ENCODE measurements at regions not wholly inside any gene's neighbourhood (a gene's known extent, or its start where the extent isn't known, plus 50 kb on each side); places are given as distances from the start of the nearest gene placed in this dataset.

DNA sequence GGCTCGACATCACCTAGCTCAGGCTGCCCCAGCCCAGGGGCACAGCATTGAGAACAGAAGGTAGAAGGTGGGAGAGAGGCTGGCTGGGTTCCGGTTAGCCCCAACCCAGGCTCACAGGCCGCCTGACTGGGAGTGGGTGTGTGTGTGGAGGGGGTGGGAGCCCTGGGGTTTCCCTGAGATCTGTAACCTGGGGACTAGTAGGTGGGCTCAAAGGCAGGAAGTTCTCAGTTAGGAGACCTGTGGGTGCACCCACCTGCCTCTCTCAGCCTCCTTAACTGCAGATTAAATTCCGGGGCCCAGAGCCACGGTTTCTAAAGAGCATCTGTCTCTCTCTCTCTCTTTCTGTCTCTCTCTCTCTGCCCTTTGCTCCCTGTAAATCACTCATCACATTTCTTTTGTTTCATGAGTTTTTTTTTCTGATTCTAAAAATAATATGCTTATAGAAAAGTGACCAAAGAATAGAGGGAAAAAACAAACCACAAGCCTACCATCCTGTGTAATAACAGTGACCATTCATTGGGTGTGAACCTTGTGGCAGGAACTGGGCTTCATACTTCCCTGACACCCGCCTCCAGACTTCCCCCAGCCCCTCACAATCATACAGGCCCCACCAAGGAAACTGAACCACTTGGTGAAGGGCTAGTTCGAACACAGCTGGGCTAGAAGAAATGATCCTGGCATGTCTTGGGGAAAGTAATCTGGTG, 83.4 kb upstream of the SMNDC1 start:
- 21% methylated on average over 7 of the region's 7 CpGs for WGBS (ENCODE audit: low lambda C conversion rate)
- BruUV-seq (replicated peaks) = no TSS peak
- H3K4me2 ChIP-seq (ENCODE audit: low read depth, low read length) = no peak overlapping the region
- TF ChIP-seq XRCC5 (optimal IDR thresholded peaks at IDR 0.05; ENCODE audit: low read length) (no peak), FLYWCH1 (CRISPR knock-in tag; IDR thresholded peaks at IDR 0.05) (no peak), SCMH1 (CRISPR knock-in tag; IDR thresholded peaks at IDR 0.05; ENCODE audit: borderline replicate concordance) (no peak), ZMYM3 (CRISPR knock-in tag; IDR thresholded peaks at IDR 0.05) (no peak), JUND (CRISPR knock-in tag; IDR thresholded peaks at IDR 0.05) (no peak), MBD4 (IDR thresholded peaks at IDR 0.05; ENCODE audit: borderline replicate concordance, low read length) (no peak), IRF2 (CRISPR knock-in tag; IDR thresholded peaks at IDR 0.05) (no peak), ADNP (CRISPR knock-in tag; IDR thresholded peaks at IDR 0.05) (no peak), ZNF451 (CRISPR knock-in tag; IDR thresholded peaks at IDR 0.05) (no peak)
- TF ChIP-seq, protein P1, sequence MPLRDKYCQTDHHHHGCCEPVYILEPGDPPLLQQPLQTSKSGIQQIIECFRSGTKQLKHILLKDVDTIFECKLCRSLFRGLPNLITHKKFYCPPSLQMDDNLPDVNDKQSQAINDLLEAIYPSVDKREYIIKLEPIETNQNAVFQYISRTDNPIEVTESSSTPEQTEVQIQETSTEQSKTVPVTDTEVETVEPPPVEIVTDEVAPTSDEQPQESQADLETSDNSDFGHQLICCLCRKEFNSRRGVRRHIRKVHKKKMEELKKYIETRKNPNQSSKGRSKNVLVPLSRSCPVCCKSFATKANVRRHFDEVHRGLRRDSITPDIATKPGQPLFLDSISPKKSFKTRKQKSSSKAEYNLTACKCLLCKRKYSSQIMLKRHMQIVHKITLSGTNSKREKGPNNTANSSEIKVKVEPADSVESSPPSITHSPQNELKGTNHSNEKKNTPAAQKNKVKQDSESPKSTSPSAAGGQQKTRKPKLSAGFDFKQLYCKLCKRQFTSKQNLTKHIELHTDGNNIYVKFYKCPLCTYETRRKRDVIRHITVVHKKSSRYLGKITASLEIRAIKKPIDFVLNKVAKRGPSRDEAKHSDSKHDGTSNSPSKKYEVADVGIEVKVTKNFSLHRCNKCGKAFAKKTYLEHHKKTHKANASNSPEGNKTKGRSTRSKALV (CRISPR knock-in tag; IDR thresholded peaks at IDR 0.05) = no peak
- TF ChIP-seq, protein P2, sequence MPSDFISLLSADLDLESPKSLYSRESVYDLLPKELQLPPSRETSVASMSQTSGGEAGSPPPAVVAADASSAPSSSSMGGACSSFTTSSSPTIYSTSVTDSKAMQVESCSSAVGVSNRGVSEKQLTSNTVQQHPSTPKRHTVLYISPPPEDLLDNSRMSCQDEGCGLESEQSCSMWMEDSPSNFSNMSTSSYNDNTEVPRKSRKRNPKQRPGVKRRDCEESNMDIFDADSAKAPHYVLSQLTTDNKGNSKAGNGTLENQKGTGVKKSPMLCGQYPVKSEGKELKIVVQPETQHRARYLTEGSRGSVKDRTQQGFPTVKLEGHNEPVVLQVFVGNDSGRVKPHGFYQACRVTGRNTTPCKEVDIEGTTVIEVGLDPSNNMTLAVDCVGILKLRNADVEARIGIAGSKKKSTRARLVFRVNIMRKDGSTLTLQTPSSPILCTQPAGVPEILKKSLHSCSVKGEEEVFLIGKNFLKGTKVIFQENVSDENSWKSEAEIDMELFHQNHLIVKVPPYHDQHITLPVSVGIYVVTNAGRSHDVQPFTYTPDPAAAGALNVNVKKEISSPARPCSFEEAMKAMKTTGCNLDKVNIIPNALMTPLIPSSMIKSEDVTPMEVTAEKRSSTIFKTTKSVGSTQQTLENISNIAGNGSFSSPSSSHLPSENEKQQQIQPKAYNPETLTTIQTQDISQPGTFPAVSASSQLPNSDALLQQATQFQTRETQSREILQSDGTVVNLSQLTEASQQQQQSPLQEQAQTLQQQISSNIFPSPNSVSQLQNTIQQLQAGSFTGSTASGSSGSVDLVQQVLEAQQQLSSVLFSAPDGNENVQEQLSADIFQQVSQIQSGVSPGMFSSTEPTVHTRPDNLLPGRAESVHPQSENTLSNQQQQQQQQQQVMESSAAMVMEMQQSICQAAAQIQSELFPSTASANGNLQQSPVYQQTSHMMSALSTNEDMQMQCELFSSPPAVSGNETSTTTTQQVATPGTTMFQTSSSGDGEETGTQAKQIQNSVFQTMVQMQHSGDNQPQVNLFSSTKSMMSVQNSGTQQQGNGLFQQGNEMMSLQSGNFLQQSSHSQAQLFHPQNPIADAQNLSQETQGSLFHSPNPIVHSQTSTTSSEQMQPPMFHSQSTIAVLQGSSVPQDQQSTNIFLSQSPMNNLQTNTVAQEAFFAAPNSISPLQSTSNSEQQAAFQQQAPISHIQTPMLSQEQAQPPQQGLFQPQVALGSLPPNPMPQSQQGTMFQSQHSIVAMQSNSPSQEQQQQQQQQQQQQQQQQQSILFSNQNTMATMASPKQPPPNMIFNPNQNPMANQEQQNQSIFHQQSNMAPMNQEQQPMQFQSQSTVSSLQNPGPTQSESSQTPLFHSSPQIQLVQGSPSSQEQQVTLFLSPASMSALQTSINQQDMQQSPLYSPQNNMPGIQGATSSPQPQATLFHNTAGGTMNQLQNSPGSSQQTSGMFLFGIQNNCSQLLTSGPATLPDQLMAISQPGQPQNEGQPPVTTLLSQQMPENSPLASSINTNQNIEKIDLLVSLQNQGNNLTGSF (CRISPR knock-in tag; IDR thresholded peaks at IDR 0.05) = no peak
- TF ChIP-seq, protein P3, sequence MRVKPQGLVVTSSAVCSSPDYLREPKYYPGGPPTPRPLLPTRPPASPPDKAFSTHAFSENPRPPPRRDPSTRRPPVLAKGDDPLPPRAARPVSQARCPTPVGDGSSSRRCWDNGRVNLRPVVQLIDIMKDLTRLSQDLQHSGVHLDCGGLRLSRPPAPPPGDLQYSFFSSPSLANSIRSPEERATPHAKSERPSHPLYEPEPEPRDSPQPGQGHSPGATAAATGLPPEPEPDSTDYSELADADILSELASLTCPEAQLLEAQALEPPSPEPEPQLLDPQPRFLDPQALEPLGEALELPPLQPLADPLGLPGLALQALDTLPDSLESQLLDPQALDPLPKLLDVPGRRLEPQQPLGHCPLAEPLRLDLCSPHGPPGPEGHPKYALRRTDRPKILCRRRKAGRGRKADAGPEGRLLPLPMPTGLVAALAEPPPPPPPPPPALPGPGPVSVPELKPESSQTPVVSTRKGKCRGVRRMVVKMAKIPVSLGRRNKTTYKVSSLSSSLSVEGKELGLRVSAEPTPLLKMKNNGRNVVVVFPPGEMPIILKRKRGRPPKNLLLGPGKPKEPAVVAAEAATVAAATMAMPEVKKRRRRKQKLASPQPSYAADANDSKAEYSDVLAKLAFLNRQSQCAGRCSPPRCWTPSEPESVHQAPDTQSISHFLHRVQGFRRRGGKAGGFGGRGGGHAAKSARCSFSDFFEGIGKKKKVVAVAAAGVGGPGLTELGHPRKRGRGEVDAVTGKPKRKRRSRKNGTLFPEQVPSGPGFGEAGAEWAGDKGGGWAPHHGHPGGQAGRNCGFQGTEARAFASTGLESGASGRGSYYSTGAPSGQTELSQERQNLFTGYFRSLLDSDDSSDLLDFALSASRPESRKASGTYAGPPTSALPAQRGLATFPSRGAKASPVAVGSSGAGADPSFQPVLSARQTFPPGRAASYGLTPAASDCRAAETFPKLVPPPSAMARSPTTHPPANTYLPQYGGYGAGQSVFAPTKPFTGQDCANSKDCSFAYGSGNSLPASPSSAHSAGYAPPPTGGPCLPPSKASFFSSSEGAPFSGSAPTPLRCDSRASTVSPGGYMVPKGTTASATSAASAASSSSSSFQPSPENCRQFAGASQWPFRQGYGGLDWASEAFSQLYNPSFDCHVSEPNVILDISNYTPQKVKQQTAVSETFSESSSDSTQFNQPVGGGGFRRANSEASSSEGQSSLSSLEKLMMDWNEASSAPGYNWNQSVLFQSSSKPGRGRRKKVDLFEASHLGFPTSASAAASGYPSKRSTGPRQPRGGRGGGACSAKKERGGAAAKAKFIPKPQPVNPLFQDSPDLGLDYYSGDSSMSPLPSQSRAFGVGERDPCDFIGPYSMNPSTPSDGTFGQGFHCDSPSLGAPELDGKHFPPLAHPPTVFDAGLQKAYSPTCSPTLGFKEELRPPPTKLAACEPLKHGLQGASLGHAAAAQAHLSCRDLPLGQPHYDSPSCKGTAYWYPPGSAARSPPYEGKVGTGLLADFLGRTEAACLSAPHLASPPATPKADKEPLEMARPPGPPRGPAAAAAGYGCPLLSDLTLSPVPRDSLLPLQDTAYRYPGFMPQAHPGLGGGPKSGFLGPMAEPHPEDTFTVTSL (CRISPR knock-in tag; IDR thresholded peaks at IDR 0.05; ENCODE audit: borderline replicate concordance) = no peak

More for the DNA sequence above, 83.4 kb upstream of the SMNDC1 start:
- POLR2A ChIA-PET = interaction anchor here (0.7 kb wide), 1 partner anchor 83 kb away, joined by 3 read pairs; the partner anchor contains the start of gene SMNDC1
- in situ Hi-C loops (cut with HindIII; ENCODE audit: extremely low pct_ligation_motif_present, low pct_unique_long_range_greater_than_20kb) = no loop called here
- no peak for ATAC-seq
- Histone ChIP-seq H3K27ac (ENCODE audit: extremely low read length, insufficient read depth, low read length) (no peak overlapping the region), H3K27me3 (ENCODE audit: control insufficient read depth in 1 of 2, insufficient read depth in 2 of 2, low read length in 2 of 2) (peaks cover 0 to 13% of the 10 kb centered on the region in 2 experiments; a peak in 2 of 5 replicates), H3K4me3 (replicated peaks in 1 of 3; ENCODE audit: insufficient read depth in 1 of 3, low read depth in 2 of 3, low read length in 3 of 3) (no peak overlapping the region), H3K79me2 (ENCODE audit: insufficient read depth, low read length) (no peaks in the 10 kb centered on the region), H2AFZ (ENCODE audit: low read length) (no peak overlapping the region), H4K20me1 (ENCODE audit: insufficient read depth, low read length) (no peaks in the 10 kb centered on the region), H3K9me3 (ENCODE audit: low read length) (no peaks in the 10 kb centered on the region), H3K9ac (ENCODE audit: insufficient read depth, low read depth, low read length) (no peak overlapping the region), H3K4me1 (ENCODE audit: insufficient read depth, low read length) (no peaks in the 10 kb centered on the region), H3K36me3 (replicated peaks in 1 of 2; ENCODE audit: control insufficient read depth in 1 of 2, insufficient read depth in 2 of 2, low read length in 2 of 2) (no peaks in the 10 kb centered on the region)
- CTCF ChIA-PET (ENCODE audit: low intra/inter-chr PET ratio, low total read pairs) = interaction anchor here (1.6 kb wide), 1 partner anchor 159 kb away, joined by 7 read pairs; no protein-coding TSS in a partner anchor
- DNase-seq (ENCODE audit: low spot score) = no peak
- no peak for FAIRE-seq
- intact Hi-C loops (cut with micrococcal nuclease; ENCODE audit: unreplicated experiment) = loop anchor here (1.0 kb wide), 1 partner anchor 158 kb away; no protein-coding TSS in a partner anchor

All from HepG2 (cell line).